Fibroblast of gingiva (primary cell): ENCODE measurements at regions not wholly inside any gene's neighbourhood (a gene's known extent, or its start where the extent isn't known, plus 50 kb on each side); places are given as distances from the start of the nearest gene placed in this dataset.
"Not testable (repeated sequence)": the region's sequence is repeated elsewhere in the genome, so short reads cannot be mapped to it uniquely, and the experiment has no call there.

Experiments used
- DNase-seq: peaks from one replicate; pipeline ENCODE4 v3.0.0-alpha.2; 2011; ENCODE audit warnings: low read depth

DNA sequence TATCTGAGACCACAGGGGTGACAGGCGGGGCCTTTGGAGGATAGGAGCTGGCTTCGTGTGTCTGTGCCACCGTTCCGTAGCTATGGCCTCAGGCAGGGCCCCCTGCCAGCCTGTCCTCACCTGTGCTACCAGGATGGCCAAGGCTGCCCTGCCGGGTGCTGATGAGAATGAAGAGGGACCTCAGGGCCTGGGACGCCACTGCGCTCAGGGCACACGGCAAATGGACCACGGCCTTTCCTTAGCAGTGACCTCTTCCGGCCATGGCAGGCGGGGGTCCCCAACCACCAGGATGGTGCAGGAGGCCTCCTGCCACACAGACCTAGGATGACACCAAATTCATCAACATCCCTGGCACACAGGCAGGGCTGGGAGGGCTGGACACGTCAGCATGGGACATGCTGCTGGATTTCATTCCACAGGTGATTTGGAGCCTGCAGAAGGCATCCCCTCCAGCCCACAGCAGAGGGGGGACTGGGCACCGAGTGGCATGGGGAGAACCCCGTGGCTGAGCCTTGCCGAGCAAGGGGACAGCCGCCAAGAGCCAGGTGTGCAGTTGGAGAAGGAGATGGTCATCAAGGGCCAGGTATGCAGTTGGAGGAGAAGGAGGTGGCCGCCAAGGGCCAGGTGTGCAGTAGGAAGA is 1321.0 kb downstream of the BRD1 start:
- DNase-seq: no peak

DNA sequence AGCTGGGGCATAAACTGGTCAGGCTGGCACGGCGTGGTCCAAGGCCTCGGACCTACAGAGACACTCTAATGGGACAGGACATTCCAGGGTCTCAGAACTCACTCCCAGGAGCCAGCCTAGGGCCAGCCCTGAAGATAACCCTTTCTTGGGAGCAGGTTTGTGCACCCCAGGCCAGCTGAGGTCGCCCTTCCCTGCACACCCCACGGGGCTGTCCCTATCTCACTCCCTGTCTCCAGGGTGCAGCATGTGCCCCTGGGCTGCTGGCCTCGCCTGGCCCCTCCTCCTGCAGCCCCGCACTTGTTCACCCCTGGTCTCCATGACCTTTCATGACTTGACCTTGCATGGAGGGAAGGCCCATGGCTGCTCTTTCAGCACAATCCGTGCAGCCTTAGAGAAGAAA is 1321.8 kb downstream of the BRD1 start:
- DNase-seq: no peak

DNA sequence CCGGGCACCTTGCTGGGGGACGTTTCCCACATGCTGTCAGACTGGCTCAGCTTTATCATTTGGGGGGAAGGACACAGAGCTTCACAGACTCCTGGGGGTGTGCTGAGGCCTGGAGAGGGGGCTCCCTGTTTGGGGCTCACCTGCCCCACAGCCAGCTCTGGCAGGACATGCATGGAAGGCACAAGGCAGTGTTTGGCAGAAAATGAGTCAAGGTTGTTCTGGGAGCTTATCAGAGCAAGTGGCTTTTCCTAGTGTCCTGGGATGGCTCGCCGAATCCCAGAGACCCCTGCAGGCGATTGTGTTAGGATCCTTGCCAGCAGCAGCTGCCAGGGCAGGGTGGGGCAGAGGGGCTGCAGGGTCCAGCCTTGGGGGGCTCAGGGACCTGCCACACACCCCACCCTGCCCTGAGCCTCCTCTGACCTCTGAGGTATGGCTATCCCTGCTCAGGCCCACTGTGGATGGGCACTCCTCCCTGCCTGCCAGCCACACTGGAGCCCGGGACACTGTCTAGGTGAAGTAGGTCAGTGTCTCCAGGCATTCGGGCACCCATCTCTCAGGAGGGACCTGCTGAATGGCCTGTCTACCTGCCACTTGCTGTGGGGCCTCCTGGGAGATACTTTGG is 1323.0 kb downstream of the BRD1 start:
- no peak for DNase-seq

DNA sequence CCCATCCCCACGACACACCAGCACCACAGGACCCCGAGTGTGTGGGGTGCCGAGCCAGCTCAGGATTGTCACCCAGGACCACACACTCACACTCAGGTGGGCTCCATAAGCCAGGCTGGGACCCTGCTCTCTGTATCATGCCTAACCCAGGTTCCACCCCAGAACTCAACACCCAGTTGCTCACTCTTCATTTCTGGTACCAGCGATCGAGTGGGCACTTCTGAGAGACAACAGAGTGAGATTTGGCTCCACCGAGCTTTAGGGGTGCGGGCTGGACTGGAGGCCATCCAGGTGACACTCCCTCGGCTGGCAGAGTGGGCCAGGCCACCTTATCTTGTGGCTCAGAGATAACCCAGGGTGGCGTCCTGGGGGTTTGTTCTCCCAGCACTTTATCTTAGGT is 1323.8 kb downstream of the BRD1 start:
- no peak for DNase-seq

DNA sequence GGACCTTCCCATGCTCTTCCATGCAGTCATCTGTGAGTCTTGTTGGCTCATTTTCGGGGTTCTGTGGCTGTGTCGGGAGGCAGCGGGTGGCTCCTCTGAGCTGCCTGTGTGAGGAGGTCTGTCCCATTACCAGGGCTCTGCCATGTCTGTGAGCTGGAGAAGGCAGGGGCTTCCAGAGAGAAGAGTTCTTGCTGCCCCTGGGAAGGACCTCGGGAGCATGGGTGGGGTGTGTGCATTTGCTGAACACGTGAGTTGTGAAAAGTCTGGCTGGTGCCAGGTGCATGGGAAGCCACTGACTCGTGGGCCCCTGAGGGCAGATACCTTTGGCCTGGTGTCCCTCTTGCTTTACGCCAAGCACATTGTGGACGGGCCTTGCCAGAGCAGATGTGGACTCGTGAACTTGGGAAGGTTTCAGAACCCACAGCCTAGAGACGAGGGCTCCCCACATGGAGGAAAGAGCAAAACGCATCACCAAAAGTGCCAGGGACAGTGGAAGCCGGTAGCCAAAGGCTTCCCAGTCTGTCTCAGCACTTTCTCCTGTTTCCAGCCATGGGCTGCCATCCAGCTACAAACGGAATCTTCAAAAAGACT is 1324.5 kb downstream of the BRD1 start:
- DNase-seq: no peak

DNA sequence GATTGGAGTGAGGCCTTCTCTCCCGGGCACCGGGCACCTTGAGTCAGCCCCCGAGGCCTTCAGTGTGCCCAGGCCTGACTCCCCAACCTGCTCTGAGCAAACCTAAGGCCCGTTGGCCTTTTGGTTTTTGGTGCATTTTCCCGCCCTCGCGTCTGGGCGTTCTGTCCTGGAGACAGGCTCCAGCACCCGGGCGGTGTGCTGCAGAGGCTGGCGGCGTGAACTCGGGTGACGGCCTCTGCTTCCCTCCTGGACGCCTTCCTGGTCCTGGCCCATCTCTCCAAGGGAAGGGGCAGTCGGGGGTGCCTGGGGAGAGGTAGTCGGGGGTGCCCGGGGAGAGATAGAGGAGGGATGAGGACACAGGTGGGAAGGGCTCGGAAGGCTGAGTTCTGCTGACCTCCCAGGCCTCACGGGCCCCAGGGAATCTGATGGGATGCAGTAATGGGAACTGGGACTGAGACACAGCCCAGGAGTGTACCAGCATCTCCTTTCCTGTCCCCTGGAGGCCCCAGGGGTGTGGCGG is 1326.4 kb downstream of the BRD1 start:
- no peak for DNase-seq

GRCh38 chr22:48500471-48501230 is 1327.0 kb downstream of the BRD1 start:
- peak; percentile 29 for DNase-seq

DNA sequence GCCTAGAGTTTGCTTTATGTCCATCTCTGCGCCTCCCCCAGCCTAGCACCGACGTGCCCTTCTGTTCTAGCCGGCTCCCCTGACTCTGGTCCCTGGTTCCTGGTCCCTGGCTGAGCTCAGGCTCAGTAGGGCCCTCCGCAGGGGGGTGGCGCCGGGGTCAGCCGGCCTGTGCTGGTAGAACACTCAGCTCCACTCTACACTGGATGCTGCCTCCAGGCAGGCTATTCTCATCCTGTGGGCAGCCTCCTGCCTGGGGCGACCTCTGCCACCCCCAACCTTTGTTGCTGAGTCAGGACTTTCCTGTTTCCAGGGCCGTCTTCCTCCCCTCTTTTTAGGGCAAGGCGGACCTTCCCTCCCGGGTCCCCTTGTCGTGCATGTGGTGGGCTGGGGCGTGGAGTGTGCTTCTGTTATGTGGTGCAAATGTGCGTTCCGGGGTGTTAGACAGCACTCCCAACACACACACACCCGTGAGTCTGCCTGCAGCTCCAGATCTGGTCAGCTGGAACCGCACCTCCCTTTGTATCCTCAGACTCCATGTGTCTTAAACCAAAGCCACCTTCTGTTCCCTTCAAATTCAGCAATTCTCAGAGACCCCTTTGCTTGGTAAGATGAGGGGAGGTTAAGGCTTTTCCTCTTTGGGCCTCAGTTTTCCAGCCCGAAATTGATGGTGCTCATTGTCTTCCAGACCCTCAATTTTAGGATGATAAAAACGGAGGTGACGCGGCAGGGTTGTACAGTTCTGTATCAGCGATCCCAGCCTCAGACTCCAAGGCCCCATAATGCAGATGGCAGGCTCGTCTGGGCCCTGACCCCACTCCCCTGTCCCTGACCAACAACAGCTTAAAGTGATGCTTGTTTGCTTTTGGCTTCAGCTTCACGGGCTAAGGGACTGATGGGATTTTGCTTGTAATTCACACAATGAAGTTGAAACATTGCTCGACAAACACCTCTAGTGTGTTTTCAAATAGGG is 1327.9 kb downstream of the BRD1 start:
- DNase-seq: no peak

DNA sequence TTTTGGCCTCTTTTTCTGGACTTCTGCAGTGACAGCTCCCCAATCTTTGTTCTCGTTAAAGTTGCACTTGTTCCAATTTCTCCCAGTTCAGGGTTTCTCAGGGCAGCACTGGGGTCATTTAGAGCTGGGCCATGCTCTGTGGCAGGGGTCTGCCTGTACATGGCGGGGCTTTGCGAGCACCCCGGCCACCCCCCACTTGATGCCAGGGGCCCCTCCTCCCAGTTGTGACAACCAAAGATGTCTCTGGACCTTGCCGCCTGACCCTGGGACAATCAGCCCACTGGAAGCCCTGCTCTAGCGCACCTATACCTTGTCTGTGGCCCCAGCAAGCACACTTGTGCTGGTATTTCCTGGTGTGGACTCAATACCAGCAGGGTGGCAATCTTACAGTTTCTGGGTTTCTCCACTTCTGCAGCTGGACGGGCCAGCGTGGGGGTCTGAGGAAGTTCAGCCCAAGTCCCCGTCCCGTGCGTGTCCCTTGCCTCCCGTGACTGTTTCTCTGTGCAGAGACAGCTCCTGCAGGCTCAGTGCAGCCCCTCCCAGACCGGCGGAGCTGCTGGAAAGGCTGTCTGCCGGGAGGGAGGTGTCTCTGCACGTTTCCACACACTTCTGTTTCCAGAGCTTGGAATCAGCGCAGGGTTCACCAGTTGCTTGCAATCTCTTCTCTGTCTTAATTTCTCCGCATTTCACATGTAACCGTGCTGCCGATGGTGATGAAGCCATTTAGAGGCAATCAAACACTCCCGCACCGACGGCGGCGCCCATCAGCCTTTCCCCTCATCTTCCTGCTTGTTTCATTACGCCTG is 1328.9 kb downstream of the BRD1 start:
- DNase-seq: no peak

GRCh38 chr22:48497743-48498520 is 1329.7 kb downstream of the BRD1 start:
- DNase-seq: not testable (repeated sequence)

DNA sequence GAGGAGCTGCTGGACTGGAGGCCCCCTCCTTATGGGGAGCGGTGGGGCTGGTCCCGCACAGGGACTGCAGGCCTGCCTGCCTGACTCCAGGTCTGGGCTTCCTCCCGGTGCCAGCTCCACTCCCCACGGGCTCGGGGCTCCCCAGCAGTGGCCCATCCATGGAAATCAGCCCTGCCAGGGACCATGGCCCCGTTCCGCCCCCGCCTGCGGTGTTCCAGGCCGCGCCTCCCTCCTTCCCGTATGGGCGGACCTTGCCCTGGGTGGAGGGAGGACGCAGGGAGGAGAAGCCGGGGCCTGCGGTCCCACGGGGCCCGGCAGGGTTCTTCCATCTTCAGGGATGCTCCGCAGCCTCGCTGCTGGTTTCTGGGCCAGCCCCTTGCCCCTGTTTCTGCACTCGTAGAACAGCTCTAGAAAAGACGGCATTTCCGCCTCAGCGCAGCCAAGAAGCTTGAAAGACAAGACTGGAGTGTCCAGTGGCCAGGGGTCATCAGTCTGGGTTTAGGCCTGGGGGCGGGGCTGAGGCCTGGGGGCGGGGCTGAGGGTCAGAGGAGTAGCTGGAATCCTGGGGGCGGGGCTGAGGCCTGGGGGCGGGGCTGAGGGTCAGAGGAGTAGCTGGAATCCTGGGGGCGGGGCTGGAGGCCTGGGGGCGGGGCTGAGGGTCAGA is 1330.6 kb downstream of the BRD1 start:
- no peak for DNase-seq

DNA sequence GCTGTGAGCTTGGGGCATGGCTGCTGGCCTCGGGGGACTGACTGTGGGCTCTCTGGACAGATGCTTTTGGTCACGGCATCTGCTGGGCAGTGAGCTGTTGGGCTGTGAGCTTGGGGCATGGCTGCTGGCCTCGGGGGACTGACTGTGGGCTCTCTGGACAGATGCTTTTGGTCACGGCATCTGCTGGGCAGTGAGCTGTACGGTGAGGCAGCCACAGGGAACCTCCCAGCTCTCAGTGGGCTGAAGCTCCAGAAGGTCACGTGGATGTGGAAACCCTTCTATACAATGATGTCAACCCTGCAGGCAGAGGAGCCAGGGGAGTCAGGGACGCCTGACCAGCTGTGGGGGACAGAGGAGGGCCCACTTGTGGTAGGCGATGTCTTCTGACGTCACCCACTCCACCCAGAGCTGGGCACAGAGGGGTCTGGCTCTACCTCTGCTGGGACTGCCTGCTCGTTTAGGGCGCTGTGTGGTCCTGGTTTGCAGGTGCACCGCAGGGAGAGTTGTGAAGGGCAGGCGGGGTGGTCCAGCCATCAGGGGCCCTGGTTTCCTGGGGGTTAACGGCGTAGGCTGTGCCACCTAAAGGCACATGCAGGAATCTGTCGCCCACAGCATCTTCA is 1331.3 kb downstream of the BRD1 start:
- DNase-seq: no peak

DNA sequence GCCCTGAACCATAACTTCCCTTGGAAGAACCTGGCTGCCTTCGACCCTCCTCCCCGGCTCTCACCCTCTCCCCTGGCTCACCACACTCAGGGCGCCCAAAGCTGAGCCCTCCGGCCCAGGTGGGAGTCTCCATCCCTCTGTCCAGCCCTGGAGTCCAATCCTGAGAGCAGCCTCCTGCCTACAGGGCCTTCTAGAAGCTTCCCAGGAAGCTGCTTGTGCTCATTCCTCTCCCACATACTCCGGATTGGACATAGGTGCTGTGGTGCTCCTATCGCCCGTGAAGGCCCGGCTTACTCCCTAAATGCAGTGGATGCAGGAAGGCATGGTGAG is 1332.0 kb downstream of the BRD1 start:
- DNase-seq: no peak

DNA sequence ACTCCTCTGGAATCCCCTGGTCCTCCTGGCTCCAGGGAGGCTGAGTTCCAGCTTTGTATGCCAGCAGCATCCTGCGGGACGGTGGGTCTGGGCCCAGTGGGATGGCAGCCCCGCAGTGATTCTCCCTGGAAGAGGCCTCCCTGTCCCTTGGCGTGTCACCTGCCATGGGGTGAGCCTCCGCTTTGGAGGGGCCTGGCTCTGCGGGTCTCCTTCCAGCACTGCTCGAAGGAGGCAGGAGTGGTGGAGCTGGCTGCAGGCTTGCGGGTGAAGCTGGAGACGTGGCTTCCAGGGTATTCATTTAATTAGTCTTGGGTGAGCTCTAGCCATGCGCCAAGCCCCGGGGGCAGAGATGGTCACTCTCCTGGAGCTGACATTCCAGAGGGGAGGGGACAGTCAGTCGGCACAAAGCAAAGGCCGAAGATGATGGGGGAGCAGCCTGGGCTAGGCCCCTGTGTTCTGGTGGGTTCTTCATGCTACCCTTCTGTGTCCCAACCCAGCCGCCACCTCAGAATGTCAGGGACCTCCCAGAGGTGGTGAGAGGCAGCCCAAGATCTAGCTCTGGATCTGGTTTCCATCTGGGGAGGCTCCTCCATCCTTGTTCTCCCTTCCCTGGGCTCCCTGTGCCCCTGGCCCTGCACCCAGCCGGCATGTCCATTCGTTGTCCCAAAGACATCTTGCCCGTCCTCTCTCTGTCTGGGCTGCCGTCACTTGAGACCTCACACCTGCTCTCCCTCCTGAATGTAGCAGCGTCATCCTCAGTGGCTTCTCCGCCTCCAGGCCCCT is 1332.5 kb downstream of the BRD1 start:
- no peak for DNase-seq

- no peak for DNase-seq
Observed at GRCh38 chr22:48494256-48494967, 1333.3 kb downstream of the BRD1 start.

DNA sequence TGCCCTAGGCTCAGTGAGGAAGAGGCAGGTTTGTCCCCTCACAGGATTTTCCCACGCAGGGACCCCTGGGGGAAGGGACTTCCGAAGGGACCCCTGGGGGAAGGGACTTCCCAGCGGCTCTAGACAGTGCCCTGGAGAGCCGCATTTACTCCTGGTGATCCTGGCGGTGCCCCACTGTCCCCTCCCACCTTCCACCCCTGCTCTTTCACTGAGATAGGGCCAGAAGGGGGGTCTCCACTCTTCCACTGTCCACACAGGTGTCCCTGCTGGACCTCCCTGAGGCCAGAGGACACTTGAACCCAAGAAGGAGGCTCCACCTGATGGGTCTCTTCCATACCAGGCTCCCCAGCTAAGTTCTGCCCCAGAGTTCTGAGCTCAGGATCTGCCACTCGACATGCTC is 1333.9 kb downstream of the BRD1 start:
- DNase-seq: no peak
